OCI-LY7 (cell line): ENCODE measurements at regions not wholly inside any gene's neighbourhood (a gene's known extent, or its start where the extent isn't known, plus 50 kb on each side); places are given as distances from the start of the nearest gene placed in this dataset.

Source experiments
- BruUV-seq: library from RNA; stranded (reverse); fragments of 400-500 nt; replicated peaks from 2 replicates; lab custom pipeline; 2021; lab: Mats Ljungman, UMichigan
- CTCF ChIA-PET: fragments of 300-600 bp; sonication (Branson Sonifier 250); formaldehyde crosslinking; loops from one replicate; lab custom pipeline; 2022; ENCODE audit warnings: antibody characterized with exemption; ENCODE audit not compliant: unreplicated experiment; lab: Charles Lee
- POLR2A ChIA-PET: fragments of 300-600 bp; sonication (Branson Sonifier 250); formaldehyde crosslinking; loops from one replicate; lab custom pipeline; 2022; ENCODE audit warnings: antibody characterized with exemption; lab: Charles Lee
- DNase-seq: peaks from one replicate; pipeline ENCODE4 v3.0.0-alpha.2; 2015; ENCODE audit warnings: low spot score
- H2AFZ ChIP-seq: fragments of 200-600 bp; sonication (generic), shearing (Covaris generic); 2 replicates; pipeline ENCODE4 v1.6.1; 2014; ENCODE audit warnings: mild to moderate bottlenecking, antibody characterized with exemption, low read length, moderate library complexity
- H3K27ac ChIP-seq: fragments of 200-600 bp; sonication (generic); 2 replicates; pipeline ENCODE4 v1.5.1; 2014; ENCODE audit warnings: mixed run types, low read depth, mild to moderate bottlenecking, moderate library complexity, low read length, inconsistent platforms; ENCODE audit not compliant: poor library complexity, severe bottlenecking
- H3K36me3 ChIP-seq: fragments of 200-600 bp; sonication (generic); 2 replicates; pipeline ENCODE4 v1.6.1; 2014; ENCODE audit warnings: mild to moderate bottlenecking, antibody characterized with exemption, low read length, moderate library complexity, mixed read lengths; ENCODE audit not compliant: insufficient read depth
- H3K4me1 ChIP-seq: fragments of 200-600 bp; sonication (generic); 2 replicates; pipeline ENCODE4 v1.5.1; 2014; ENCODE audit warnings: mild to moderate bottlenecking, low read length; ENCODE audit not compliant: insufficient read depth, poor library complexity, severe bottlenecking
- H3K4me2 ChIP-seq: fragments of 200-600 bp; sonication (generic); 2 replicates; pipeline ENCODE4 v1.6.1; 2014; ENCODE audit warnings: mild to moderate bottlenecking, low read length
- H3K4me3 ChIP-seq: fragments of 200-600 bp; sonication (generic); 2 replicates; pipeline ENCODE4 v1.5.1; 2014; ENCODE audit warnings: mild to moderate bottlenecking, low read depth, low read length; ENCODE audit not compliant: poor library complexity, severe bottlenecking
- H3K79me2 ChIP-seq: fragments of 200-600 bp; sonication (generic); 2 replicates; pipeline ENCODE4 v1.6.1; 2016; ENCODE audit warnings: low read depth, mild to moderate bottlenecking, low read length, moderate library complexity, mixed read lengths; ENCODE audit not compliant: insufficient read depth
- H3K9me2 ChIP-seq: fragments of 200-600 bp; sonication (generic); 2 replicates; pipeline ENCODE4 v1.6.1; 2016; ENCODE audit warnings: mild to moderate bottlenecking, low read length, mixed read lengths; ENCODE audit not compliant: insufficient read depth
- H3K9me3 ChIP-seq: fragments of 200-600 bp; sonication (generic); 2 replicates; pipeline ENCODE4 v1.6.1; 2014; ENCODE audit warnings: mild to moderate bottlenecking, mixed run types, low read length, mixed read lengths
- H4K20me1 ChIP-seq: fragments of 200-600 bp; sonication (generic); 2 replicates; pipeline ENCODE4 v1.6.1; 2014; ENCODE audit warnings: mild to moderate bottlenecking, antibody characterized with exemption, low read length, moderate library complexity, mixed read lengths; ENCODE audit not compliant: insufficient read depth
- EZH2phosphoT487 ChIP-seq: fragments of 200-600 bp; sonication (generic); IDR thresholded peaks from 2 replicates; pipeline ENCODE4 v1.6.1; 2018; ENCODE audit warnings: low read depth, borderline replicate concordance, mild to moderate bottlenecking, mixed run types, antibody characterized with exemption, low read length, moderate library complexity, mixed read lengths
- intact Hi-C: fragments of 100-400 bp; cut with micrococcal nuclease; formaldehyde crosslinking; loops from one replicate; pipeline ENCODE4 v1.10.0; 2022; ENCODE audit not compliant: unreplicated experiment
- TF ChIP-seq, protein P1 (sequence below): fragments of 200-600 bp; sonication (generic); conservative IDR thresholded peaks from 2 replicates; pipeline ENCODE4 v1.5.1; 2014; ENCODE audit warnings: mild to moderate bottlenecking, antibody characterized with exemption, low read length, moderate library complexity, mixed read lengths

DNA sequence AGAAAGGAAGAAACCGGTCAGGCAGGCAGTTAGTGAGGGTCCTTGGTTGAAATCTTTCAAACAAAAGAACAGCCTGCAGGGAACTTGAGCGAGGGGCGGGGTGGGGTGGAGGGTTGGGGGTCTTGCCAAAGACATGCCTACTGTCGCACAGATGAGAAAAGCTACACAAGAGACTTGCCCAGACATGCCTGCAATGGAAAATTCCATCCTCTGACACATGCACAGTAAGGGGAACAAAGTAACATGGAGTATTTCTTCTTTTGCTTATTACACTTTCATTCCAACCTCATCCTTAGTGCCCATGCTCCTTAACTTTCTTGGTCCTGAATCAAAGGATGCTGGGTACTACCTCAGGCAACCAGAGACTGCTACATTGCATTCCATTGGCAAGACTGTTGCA lies 1491.2 kb downstream of the STIM2 start:
- Histone ChIP-seq H3K27ac (no peak overlapping the region), H3K9me2 (no peaks in the 10 kb centered on the region), H3K36me3 (no peaks in the 10 kb centered on the region), H3K4me2 (no peak overlapping the region), H3K9me3 (no peaks in the 10 kb centered on the region), H3K79me2 (no peaks in the 10 kb centered on the region), H2AFZ (no peak overlapping the region), H4K20me1 (no peaks in the 10 kb centered on the region), H3K4me3 (no peak overlapping the region), H3K4me1 (no peaks in the 10 kb centered on the region)
- ChIA-PET POLR2A (no interaction called here), CTCF (no interaction called here)
- TF ChIP-seq, protein P1, sequence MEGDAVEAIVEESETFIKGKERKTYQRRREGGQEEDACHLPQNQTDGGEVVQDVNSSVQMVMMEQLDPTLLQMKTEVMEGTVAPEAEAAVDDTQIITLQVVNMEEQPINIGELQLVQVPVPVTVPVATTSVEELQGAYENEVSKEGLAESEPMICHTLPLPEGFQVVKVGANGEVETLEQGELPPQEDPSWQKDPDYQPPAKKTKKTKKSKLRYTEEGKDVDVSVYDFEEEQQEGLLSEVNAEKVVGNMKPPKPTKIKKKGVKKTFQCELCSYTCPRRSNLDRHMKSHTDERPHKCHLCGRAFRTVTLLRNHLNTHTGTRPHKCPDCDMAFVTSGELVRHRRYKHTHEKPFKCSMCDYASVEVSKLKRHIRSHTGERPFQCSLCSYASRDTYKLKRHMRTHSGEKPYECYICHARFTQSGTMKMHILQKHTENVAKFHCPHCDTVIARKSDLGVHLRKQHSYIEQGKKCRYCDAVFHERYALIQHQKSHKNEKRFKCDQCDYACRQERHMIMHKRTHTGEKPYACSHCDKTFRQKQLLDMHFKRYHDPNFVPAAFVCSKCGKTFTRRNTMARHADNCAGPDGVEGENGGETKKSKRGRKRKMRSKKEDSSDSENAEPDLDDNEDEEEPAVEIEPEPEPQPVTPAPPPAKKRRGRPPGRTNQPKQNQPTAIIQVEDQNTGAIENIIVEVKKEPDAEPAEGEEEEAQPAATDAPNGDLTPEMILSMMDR, result no peak
- BruUV-seq, result no TSS peak
- no peak for DNase-seq
- intact Hi-C loops, result no loop called here

DNA sequence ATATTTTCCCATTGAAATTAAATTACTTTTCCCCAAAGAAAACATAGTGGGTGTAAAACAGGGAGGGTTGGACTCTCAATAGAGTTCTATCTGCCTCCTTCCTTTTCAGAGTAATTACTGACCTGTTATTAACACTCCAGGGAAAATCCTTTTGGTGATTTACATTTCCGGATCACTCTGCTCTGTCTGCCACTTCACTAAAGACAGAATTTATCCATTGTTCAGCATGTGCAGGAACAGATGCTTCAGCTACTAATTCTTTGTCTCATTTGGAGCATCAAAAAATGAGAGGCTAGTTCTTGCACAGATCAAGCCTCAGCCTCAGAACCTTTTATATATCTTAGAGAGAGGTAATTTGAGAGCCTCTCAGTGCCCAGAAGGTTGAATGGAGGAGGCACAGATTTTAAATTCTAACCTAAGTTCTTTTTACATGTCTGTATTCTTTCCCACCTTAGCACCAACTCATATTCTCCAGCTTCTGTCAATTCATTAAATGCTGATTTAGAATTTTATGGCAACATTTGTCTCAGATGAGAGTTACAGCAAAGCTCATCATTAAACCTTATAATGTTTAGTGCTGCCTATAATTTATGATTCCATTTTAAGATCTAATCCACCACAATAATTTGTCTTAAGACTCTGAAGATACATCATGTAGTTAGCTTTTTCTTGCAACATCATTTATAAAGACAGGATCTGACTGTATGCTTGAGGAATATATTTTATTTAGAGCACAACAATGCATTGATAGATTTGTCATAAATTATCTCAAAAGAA lies 1494.4 kb downstream of the STIM2 start:
- Histone ChIP-seq H3K4me3 (no peak overlapping the region), H3K79me2 (no peaks in the 10 kb centered on the region), H3K36me3 (no peaks in the 10 kb centered on the region), H2AFZ (no peak overlapping the region), H3K4me2 (no peak overlapping the region), H4K20me1 (no peaks in the 10 kb centered on the region), H3K4me1 (no peaks in the 10 kb centered on the region), H3K9me3 (no peaks in the 10 kb centered on the region), H3K9me2 (no peaks in the 10 kb centered on the region), H3K27ac (no peak overlapping the region)
- DNase-seq, result no peak
- ChIA-PET CTCF (no interaction called here), POLR2A (interaction anchor here (0.7 kb wide), 1 partner anchor 594 kb away, joined by 3 read pairs; no protein-coding TSS in a partner anchor)
- no TSS peak for BruUV-seq
- TF ChIP-seq, protein P1, result no peak
- TF ChIP-seq EZH2phosphoT487, result no peak
- intact Hi-C loops, result no loop called here

DNA sequence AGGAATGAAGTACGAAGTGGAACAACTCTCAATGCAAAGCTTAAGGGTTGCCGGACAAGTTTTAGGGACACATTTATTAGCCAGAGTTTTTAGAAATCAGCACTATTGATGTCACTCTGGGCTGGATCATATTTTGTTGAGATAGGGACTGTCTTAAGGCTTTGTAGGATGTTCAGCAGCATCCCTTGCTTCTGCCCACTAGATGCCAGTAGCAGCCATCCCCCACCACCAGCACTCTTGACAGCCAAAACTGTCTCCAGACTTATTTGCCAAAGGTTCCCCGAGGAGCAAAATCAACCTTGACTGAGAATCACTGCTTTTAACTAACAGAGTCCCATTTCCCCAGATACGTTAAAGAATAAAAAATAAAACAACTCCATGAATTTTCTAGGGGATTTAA lies 1497.3 kb downstream of the STIM2 start:
- ChIA-PET POLR2A (no interaction called here), CTCF (no interaction called here)
- DNase-seq, result no peak
- Histone ChIP-seq H3K9me3 (no peaks in the 10 kb centered on the region), H3K4me1 (no peaks in the 10 kb centered on the region), H3K79me2 (no peaks in the 10 kb centered on the region), H2AFZ (no peak overlapping the region), H4K20me1 (no peaks in the 10 kb centered on the region), H3K4me2 (no peak overlapping the region), H3K9me2 (no peaks in the 10 kb centered on the region), H3K4me3 (no peak overlapping the region), H3K36me3 (no peaks in the 10 kb centered on the region), H3K27ac (no peak overlapping the region)
- TF ChIP-seq, protein P1, result no peak
- TF ChIP-seq EZH2phosphoT487, result no peak
- intact Hi-C loops, result no loop called here
- no TSS peak for BruUV-seq
